Ramos (cell line): ENCODE measurements at regions not wholly inside any gene's neighbourhood (a gene's known extent, or its start where the extent isn't known, plus 50 kb on each side); places are given as distances from the start of the nearest gene placed in this dataset.

Experiments
- in situ Hi-C: fragments of 300-500 bp; cut with MboI; formaldehyde crosslinking; loops from one replicate; pipeline ENCODE4 v1.14.3; 2022; ENCODE audit warnings: low sequenced_read_pairs; ENCODE audit not compliant: unreplicated experiment

- in situ Hi-C loops: no loop called here
Observed at GRCh38 chr2:238694922-238695321, 153.0 kb upstream of the TWIST2 start.

- in situ Hi-C loops: no loop called here
Observed at GRCh38 chr2:238695538-238695937, 152.3 kb upstream of the TWIST2 start.

GRCh38 chr2:238696331-238696730, 151.6 kb upstream of the TWIST2 start:
- in situ Hi-C loops: no loop called here

- in situ Hi-C loops: no loop called here
Observed at GRCh38 chr2:238696786-238697185, 151.1 kb upstream of the TWIST2 start.

- in situ Hi-C loops: no loop called here
Observed at GRCh38 chr2:238697193-238698071, 150.5 kb upstream of the TWIST2 start.

DNA sequence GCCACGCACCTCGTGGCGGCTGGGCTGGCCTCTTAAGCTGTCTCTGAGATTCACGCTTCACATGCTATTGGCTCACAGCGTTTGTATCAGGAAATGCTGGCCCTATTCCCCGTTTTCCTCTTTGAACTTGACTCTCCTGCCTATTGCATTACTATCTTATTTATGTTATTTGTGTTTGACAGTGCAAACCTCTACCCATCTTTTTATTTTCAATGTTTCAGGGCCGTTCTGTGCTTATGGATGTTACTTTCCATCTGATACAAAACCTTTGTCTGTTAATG, 149.9 kb upstream of the TWIST2 start:
- in situ Hi-C loops: no loop called here

GRCh38 chr2:238698451-238699306, 149.2 kb upstream of the TWIST2 start:
- in situ Hi-C loops: no loop called here

DNA sequence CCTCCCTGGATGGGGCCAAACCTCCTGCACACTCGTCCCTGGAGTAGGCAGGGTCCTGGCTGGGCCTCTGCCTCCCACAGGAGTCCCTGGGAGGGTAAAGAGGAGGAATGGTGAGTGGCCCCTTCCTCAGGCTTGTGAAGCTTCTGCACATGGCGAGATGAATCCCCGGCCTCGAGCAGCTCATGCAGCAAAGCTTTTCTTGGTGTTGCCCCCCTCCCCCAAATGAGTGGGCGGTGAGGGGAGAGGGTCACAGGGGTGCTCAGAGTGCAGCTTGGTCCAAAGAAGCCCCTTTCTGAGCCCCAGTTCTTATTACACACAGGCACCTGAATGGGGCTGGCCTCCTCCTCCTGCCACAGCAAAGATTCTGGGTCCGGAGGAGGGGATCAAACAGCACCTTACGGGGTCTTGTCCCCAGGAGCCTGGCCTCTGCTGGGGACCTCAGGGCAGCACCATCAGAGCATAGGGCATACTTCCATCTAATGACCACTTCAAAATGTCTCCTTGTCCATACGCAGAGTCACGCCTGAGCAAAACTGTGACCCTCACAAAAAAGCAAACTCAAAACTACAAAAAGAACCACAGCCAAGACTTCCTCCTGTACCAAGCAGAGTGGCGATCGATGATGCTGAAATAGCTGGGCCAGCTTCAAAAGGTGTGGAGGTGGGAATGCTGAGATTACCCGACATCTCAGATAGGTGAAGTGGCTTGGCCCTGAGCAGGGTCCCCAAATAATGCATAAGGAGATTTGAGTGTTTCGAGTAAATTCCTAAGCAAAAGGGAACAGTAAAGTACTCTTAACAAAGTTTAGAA, 148.4 kb upstream of the TWIST2 start:
- in situ Hi-C loops: no loop called here

DNA sequence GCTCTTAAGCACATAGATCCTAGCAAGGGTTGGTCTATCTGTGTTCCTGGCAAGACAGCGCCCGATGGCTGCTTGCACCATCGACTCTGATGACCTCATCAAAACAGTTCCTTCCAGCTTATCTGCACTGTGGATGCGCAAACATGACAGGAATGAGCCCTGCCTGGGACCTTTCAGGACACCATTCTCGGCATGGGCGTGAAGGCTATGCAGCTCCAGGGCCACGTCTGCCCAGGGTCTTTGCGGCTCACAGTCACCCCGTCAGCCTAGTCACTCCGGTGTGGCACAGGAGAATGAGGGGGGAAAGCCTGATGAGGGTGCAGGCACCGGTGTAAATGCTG, 147.8 kb upstream of the TWIST2 start:
- in situ Hi-C loops: no loop called here

- in situ Hi-C loops: no loop called here
Observed at GRCh38 chr2:238700506-238701340, 147.2 kb upstream of the TWIST2 start.

- in situ Hi-C loops: no loop called here
Observed at GRCh38 chr2:238701341-238702206, 146.3 kb upstream of the TWIST2 start.

DNA sequence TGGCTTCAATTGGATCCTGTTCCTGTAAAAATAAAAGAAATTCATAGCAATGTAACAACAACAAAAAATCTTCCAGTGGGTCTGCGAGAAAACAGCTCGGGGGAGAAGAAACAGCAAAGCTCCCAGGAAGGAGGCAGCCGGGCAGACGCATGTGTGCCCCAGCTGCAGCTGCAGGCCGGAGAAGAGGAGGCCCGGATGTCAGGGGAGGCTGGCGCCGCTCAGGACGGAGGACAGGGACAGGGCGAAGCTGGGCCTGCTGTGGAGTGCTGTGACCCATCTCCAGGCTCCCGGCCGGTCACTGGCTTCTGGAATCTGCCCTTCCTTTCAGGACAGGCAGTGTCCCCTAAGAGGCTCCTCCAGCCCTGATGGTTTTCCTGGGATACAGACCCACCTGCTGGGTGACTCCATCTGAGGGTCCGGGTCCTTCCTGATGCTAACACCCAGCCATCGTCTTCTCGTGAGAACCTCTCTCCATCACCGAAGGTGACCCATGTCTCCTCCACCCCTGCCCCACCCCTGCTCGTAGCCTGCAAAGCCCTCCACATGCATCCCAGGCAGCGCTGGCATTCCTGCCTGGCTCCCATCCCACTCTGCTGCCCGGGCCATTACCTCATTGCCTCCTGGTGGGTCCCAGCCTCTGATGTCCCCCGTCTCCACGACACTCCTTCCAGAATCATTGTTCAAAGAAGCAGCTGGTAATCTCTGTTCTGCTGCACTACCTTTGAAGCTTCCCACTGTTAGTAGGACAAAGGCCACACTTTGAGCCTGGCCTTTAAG, 145.4 kb upstream of the TWIST2 start:
- in situ Hi-C loops: no loop called here

- in situ Hi-C loops: no loop called here
Observed at GRCh38 chr2:238703053-238703415, 144.9 kb upstream of the TWIST2 start.

DNA sequence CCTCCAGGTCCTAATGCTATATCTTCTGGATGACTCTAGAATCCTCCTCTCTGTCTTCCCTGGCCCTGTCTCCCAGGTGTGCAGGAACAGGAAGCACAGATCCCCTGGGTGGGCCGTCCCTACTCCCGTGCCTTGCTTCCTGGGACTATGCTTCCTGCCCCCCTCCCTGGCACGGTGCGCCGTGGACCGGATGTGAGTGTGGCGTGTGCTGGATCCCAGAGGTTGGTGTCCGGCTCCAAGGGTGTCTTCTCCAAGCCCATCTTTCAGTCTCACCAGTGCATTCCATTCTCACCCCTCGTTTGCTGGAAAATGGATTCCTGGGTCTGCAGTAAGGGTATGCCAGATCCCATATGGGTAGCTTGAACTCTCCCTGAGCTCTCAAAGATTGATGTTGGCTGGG, 144.4 kb upstream of the TWIST2 start:
- in situ Hi-C loops: no loop called here

DNA sequence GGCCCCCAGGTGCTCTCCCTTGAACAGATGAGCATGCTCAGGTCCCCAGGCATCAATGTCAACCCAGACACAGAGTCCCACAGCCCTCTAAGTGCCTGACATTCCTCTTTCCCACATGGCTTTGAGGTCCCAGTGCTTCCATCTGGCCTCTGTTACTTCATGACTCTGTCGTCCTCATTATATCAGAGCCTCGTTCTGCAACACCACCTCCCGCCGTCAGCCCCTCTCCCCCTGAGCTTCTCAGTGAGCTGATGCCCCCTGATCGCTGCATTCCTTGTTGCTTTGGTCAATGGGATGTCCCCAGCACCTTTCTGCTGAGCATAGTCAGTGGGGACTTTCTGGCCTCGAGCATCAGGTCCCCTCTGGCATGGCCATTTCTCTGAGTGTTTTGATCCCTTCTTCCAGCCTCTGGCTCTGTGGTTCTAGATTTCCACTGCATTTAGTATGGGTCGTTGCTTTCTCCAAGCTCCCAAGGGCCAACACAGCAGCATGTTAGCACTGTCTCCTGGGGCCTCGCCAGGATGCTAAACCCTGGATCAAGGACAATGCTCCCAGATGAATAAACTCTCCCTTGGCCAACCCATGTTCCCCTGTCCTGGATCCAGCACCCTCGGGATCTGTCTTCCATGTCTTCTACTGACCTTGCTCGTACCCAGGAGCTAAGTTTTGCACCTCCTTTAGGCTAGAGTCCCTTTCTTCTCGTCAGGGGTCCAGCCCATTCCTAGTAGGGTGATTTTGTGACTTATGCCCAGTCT, 143.2 kb upstream of the TWIST2 start:
- in situ Hi-C loops: no loop called here

- in situ Hi-C loops: no loop called here
Observed at GRCh38 chr2:238706163-238706562, 141.7 kb upstream of the TWIST2 start.

GRCh38 chr2:238706673-238707072, 141.2 kb upstream of the TWIST2 start:
- in situ Hi-C loops: no loop called here
